Activated T-helper 1 cell treated with anti-CD3 and anti-CD28 coated beads, Interleukin-12 subunit alpha, Interleukin-12 subunit beta, Interleukin-2, Interleukin-4 antibody, amounts not matched to agents 30 ng/mL and 10 ng/mL and 1 ng/mL, durations not matched to agents 14 hours and 24 hours and 36 hours (primary cell): ENCODE measurements at regions not wholly inside any gene's neighbourhood (a gene's known extent, or its start where the extent isn't known, plus 50 kb on each side); places are given as distances from the start of the nearest gene placed in this dataset.
"Not testable (repeated sequence)": the region's sequence is repeated elsewhere in the genome, so short reads cannot be mapped to it uniquely, and the experiment has no call there.

Experiments
- DNase-seq: peaks from one replicate; pipeline ENCODE4 v3.0.0; 2021; ENCODE audit warnings: low spot score
- H3K27ac Mint-ChIP-seq: one replicate; pipeline ENCODE4 v1.8.0; 2021; ENCODE audit warnings: mild to moderate bottlenecking, mixed read lengths
- H3K27me3 Mint-ChIP-seq: one replicate; pipeline ENCODE4 v1.8.0; 2022; ENCODE audit warnings: mild to moderate bottlenecking, moderate library complexity, mixed read lengths; ENCODE audit not compliant: insufficient read depth
- H3K36me3 Mint-ChIP-seq: one replicate; pipeline ENCODE4 v1.8.0; 2021; ENCODE audit warnings: low read depth, mixed read lengths
- H3K4me1 Mint-ChIP-seq: one replicate; pipeline ENCODE4 v1.8.0; 2021; ENCODE audit warnings: low read depth, mixed read lengths
- H3K4me3 Mint-ChIP-seq: one replicate; pipeline ENCODE4 v1.8.0; 2021; ENCODE audit warnings: mild to moderate bottlenecking, moderate library complexity, mixed read lengths
- H3K9me3 Mint-ChIP-seq: one replicate; pipeline ENCODE4 v1.8.0; 2021; ENCODE audit warnings: mixed read lengths
- intact Hi-C: fragments of 100-400 bp; cut with micrococcal nuclease; formaldehyde crosslinking; loops from one replicate; pipeline ENCODE4 v1.15.1; 2024

DNA sequence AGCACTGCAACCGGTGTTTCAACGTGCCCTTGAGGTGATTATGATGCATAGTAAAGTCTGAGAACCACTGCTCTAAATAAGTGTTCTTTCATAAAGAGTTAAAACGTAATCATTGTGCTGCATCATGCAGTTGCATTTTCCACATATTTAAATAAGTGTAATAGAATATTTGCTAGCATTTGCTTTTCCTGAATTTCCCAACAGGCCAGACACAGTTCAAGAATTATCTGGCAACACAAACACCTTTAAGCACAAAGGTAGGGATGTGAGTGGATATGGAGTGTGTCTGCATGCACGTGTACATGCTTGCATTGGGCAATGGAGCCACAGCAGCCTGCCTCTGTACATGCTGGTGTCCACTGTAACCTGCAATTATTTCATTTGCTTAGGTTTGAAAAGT, 193.6 kb upstream of the PIK3R1 start:
- Mint-ChIP-seq H3K36me3 (no peaks in the 10 kb centered on the region), H3K4me1 (no peaks in the 10 kb centered on the region), H3K27me3 (no peaks in the 10 kb centered on the region), H3K9me3 (no peaks in the 10 kb centered on the region), H3K4me3 (no peak overlapping the region), H3K27ac (no peak overlapping the region)
- intact Hi-C loops, result no loop called here
- DNase-seq, result no peak

DNA sequence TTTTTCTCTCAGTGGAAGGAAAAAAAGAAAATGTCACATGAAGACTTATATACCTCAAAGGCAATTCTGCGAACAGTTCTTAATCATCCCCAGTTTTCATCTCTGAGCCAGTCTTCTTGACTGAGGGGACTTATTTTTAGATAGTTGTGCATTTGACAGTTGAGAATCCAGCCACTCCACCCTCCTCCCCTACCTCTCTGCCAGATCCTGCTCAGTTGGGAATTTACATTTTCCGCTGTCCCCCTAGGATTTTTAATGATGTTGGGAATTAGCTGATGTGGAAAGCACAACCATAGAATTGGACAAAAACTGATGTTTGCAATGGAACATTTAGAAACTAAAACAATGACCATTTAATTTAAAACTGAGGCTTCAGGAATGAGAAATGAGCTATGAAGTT, 194.3 kb upstream of the PIK3R1 start:
- Mint-ChIP-seq H3K9me3 (no peaks in the 10 kb centered on the region), H3K27me3 (no peaks in the 10 kb centered on the region), H3K4me1 (no peaks in the 10 kb centered on the region), H3K36me3 (no peaks in the 10 kb centered on the region), H3K4me3 (no peak overlapping the region), H3K27ac (no peak overlapping the region)
- intact Hi-C loops, result no loop called here
- no peak for DNase-seq

DNA sequence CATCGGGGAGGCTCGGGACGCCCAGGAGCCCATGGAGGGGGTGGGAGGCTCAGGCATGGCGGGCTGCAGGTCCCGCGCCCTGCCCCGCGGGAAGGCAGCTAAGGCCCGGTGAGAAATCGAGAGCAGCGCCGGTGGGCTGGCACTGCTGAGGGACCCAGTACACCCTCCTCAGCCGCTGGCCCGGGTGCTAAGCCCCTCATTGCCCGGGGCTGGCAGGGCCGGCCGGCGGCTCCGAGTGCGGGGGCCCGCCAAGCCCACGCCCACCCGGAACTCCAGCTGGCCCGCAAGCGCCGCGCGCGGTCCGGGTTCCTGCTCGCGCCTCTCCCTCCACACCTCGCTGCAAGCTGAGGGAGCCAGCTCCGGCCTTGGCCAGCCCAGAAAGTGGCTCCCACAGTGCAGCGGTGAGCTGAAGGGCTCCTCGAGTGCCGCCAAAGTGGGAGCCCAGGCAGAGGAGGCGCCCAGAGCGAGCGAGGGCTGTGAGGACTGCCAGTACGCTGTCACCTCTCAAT, 195.0 kb upstream of the PIK3R1 start:
- H3K4me1 Mint-ChIP-seq, H3K9me3 Mint-ChIP-seq, H3K27ac Mint-ChIP-seq, DNase-seq, H3K36me3 Mint-ChIP-seq, H3K27me3 Mint-ChIP-seq, H3K4me3 Mint-ChIP-seq, intact Hi-C loops: not testable (repeated sequence)

DNA sequence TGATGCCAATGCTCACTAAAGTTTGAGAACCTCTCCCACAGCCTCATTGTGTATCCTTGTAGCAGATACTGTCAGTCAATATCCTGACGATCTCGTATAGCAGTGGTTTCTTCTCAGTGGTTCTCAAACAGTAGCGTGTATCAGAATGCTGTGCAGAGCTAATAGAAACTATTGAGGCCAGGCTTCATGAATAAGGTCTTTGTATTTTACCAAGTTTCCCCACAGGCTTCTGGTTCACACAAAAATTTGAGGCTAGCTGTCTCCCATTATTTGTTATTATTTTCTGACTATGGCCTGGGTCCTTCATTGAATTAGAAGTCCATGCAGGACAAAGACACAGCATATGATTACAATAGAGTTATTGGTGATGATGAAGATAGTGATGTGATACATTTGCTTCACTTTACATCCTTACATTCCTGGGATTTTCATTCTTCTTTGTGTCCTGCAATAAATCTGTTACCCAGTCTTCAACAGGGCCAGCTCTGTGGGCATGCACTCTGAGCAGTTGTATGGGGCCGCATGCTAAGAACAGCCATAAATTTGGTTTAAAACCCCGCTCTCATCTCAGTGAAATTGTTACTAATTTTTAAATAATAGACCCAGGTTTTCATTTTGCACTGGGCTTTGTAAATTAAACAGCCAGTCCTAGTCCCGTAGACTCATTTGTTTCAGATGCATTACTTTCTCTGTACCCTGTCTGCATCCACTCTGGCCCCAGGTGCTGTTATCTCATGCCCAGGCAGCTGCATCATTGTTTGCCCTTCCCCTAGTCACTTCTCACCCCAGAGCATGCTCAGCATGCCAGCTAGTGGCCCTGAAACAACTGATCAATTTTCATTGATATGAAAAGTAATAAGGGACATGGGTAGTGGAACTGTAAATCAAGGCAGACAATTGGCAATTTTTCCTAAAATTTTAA, 199.9 kb upstream of the PIK3R1 start:
- no peaks in the 10 kb centered on the region for H3K27me3 Mint-ChIP-seq
- intact Hi-C loops, result no loop called here
- H3K4me1 Mint-ChIP-seq, result no peaks in the 10 kb centered on the region
- no peaks in the 10 kb centered on the region for H3K9me3 Mint-ChIP-seq
- DNase-seq, result no peak
- H3K4me3 Mint-ChIP-seq, result no peak overlapping the region
- H3K27ac Mint-ChIP-seq, result no peak overlapping the region
- no peaks in the 10 kb centered on the region for H3K36me3 Mint-ChIP-seq

DNA sequence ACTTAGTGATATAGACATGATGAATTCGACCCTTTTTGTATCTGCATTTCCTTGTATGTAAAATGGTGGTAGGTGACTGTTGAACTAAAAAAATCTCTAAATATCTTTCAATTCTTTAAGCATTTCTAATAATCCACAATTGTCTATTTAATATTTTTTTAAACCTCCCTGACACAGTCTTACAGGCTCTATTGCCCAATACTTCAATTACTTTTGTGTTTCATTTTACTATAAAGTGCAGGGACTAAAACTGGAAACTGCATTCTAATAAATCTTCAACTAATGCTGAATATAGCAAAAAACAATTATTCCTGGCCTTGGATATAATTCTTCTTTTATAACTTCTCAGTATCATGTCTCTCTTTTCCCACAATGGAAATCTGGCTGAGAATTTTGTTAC, 202.7 kb upstream of the PIK3R1 start:
- no peaks in the 10 kb centered on the region for H3K27me3 Mint-ChIP-seq
- H3K9me3 Mint-ChIP-seq, result no peaks in the 10 kb centered on the region
- no peaks in the 10 kb centered on the region for H3K4me1 Mint-ChIP-seq
- intact Hi-C loops, result no loop called here
- no peak overlapping the region for H3K27ac Mint-ChIP-seq
- DNase-seq, result no peak
- H3K36me3 Mint-ChIP-seq, result no peaks in the 10 kb centered on the region
- H3K4me3 Mint-ChIP-seq, result no peak overlapping the region

DNA sequence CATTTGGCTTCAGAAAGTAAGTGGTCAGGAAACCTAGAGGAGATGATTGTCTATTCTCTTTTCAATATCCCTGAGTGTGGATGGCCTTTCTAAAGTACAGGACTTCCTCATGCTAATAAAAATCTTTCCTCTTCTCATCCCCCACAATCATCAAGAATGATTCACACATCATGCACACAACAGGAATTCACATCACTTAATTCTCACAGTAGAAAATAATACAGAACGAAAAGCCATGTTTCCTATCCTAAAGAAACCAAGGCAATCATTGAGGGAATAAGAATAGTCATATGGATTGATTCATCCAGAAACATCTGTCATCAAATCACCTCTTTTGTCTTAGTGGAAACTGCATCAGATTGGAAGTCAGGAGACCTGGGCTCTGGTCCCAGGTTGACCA, 203.1 kb upstream of the PIK3R1 start:
- Mint-ChIP-seq H3K27ac (no peak overlapping the region), H3K36me3 (no peaks in the 10 kb centered on the region), H3K4me1 (no peaks in the 10 kb centered on the region), H3K9me3 (no peaks in the 10 kb centered on the region), H3K4me3 (no peak overlapping the region), H3K27me3 (no peaks in the 10 kb centered on the region)
- intact Hi-C loops, result no loop called here
- DNase-seq, result no peak

DNA sequence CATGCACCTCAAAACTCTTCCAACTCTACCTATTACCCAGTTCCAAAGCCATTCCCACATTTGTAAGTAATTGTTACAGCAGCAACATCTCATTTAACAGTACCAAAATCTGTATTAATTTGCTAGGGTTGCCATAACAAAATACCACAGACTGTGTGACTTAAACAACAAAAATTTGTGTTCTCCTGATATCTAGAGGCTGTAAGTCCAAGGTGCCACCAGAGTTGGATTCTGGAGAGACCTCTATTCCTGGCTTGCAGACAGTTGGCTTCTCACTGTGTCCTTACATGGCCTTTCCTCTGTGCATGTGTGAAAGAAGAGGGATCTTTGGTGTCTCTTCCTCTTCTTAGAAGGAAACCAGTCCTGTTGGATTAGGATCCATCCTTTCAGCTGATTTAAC, 203.8 kb upstream of the PIK3R1 start:
- no peak overlapping the region for H3K4me3 Mint-ChIP-seq
- H3K27ac Mint-ChIP-seq, result no peak overlapping the region
- no peaks in the 10 kb centered on the region for H3K36me3 Mint-ChIP-seq
- no peaks in the 10 kb centered on the region for H3K9me3 Mint-ChIP-seq
- H3K4me1 Mint-ChIP-seq, result no peaks in the 10 kb centered on the region
- no peaks in the 10 kb centered on the region for H3K27me3 Mint-ChIP-seq
- no peak for DNase-seq
- intact Hi-C loops, result no loop called here

DNA sequence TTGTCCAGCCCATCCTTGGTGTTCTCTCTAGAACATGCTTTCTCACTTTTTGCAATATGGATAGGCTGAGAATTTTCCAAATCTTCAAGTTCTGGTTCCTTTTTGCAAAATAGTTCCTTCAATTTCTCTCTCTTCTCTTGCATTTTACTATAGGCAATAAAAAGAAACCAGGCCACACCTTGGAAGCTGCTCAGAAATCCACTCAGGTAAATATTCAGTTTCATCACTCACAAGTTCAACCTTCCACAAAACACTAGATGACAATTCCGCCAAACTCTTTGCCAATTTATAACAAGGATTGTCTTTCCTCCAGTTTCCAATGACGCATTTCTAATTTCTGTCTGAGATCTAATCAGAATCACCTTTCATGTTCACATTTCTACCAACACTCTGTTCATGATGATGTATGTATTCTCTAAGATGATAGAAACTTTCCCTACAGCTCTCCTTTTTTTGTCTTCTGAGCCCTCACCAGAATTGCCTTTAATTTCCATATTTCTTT, 204.2 kb upstream of the PIK3R1 start:
- H3K4me3 Mint-ChIP-seq, result no peak overlapping the region
- no peaks in the 10 kb centered on the region for H3K36me3 Mint-ChIP-seq
- DNase-seq, result no peak
- no peaks in the 10 kb centered on the region for H3K4me1 Mint-ChIP-seq
- H3K9me3 Mint-ChIP-seq, result no peaks in the 10 kb centered on the region
- H3K27ac Mint-ChIP-seq, result no peak overlapping the region
- no peaks in the 10 kb centered on the region for H3K27me3 Mint-ChIP-seq
- intact Hi-C loops, result no loop called here

DNA sequence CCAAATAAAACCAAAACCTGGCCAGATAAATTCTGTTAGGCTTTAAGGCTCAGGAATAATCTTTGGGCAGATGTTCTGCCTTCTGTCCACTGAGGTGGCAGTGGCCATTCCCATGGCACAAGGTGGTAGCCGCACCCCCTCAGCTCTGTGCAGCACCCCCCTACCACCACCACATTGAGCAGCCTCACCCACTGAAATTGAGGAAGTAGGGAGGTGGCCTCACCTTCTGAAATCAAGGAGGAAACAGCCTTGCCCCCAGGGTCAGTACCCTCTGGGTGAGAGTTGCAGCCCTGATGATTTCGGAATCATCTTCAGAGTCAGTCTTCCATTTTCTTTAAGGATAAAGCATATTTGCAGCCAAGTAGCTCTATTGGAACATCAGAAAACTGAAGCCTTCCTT, 204.8 kb upstream of the PIK3R1 start:
- H3K27ac Mint-ChIP-seq, result no peak overlapping the region
- H3K36me3 Mint-ChIP-seq, result no peaks in the 10 kb centered on the region
- no peaks in the 10 kb centered on the region for H3K27me3 Mint-ChIP-seq
- intact Hi-C loops, result no loop called here
- no peak for DNase-seq
- no peak overlapping the region for H3K4me3 Mint-ChIP-seq
- H3K4me1 Mint-ChIP-seq, result no peaks in the 10 kb centered on the region
- no peaks in the 10 kb centered on the region for H3K9me3 Mint-ChIP-seq

DNA sequence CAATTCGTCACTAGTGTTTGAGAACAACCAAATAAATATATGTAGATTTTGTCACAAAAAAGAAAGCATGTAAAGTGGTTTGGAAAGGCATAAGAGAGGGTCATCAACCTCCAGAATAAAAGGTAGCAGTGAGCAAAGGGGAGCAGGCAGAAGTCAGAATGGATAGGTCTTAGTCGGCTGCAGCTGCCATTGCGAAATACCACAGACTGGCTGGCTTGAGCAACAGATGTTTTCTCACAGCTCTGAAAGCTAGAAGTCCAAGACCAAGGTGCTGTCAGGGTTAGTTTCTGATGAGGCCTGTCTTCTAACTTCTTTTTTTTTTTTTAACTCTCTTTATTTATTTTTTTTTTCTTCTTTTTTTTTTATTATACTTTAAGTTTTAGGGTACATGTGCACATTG, 208.1 kb upstream of the PIK3R1 start:
- no peaks in the 10 kb centered on the region for H3K27me3 Mint-ChIP-seq
- DNase-seq, result no peak
- no peaks in the 10 kb centered on the region for H3K36me3 Mint-ChIP-seq
- no peak overlapping the region for H3K4me3 Mint-ChIP-seq
- H3K9me3 Mint-ChIP-seq, result no peaks in the 10 kb centered on the region
- no peak overlapping the region for H3K27ac Mint-ChIP-seq
- intact Hi-C loops, result no loop called here
- H3K4me1 Mint-ChIP-seq, result no peaks in the 10 kb centered on the region

DNA sequence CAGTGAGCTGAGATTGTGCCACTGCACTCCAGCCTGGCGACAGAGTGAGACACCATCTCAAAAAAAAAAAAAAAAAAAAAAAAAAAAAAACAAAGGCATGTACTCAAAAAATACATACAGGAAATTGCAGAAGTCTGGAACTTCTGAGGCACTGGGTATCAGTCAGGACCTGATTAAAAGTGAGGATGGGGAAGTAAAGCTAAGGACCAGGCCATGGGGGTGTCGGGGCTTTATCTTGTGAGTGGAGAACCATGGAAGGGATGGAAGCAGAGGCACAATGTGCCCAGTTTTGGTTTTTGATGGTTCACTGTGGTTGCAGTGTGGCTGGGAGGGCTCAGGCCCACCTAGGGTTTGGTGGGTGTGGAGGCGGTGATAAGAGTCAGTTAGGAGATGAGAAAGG, 212.7 kb upstream of the PIK3R1 start:
- intact Hi-C loops, result no loop called here
- H3K4me3 Mint-ChIP-seq, result no peak overlapping the region
- no peak overlapping the region for H3K27ac Mint-ChIP-seq
- no peaks in the 10 kb centered on the region for H3K4me1 Mint-ChIP-seq
- no peaks in the 10 kb centered on the region for H3K36me3 Mint-ChIP-seq
- DNase-seq, result no peak
- H3K27me3 Mint-ChIP-seq, result no peaks in the 10 kb centered on the region
- H3K9me3 Mint-ChIP-seq, result no peaks in the 10 kb centered on the region

DNA sequence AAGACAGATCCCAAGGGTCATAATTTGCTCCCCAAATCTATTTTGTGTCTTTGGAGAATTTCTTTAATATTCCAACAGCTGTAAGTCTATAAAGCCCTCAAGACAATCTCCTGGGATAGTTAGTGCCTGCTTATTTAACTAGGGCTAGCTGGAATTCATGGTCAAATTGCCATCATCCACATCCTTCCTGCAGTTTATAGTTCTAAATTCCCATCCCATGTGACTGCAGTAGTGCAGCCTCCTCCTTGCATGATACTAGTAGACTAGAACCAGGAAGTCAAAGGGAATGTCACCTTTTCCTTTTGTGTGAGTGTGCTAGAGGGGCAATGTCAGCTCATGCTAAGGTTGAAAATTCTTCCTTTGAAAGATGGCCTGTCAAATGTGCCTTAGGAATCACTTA, 214.8 kb upstream of the PIK3R1 start:
- H3K27ac Mint-ChIP-seq, result no peak overlapping the region
- no peak for DNase-seq
- H3K9me3 Mint-ChIP-seq, result no peaks in the 10 kb centered on the region
- no peak overlapping the region for H3K4me3 Mint-ChIP-seq
- H3K27me3 Mint-ChIP-seq, result no peaks in the 10 kb centered on the region
- no peaks in the 10 kb centered on the region for H3K4me1 Mint-ChIP-seq
- H3K36me3 Mint-ChIP-seq, result no peaks in the 10 kb centered on the region
- intact Hi-C loops, result no loop called here

DNA sequence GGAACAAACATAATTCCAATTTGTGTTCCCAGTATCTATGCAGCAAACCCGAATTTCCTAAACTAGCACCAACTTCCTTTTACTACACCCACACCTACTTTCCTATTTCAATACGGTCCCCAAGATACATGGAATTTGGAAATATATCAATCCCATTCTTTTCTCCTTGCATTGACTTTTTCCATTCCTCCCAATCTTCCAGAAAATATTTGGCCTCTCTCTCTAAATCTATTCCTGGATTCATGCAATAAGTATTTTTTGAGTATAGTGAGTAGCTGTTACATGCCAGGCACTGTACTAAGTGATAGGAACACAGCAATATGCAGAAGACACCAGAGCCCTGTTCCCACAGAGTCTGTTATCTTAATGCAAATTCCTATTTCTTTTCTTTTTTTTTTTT, 216.2 kb upstream of the PIK3R1 start:
- Mint-ChIP-seq H3K4me3 (no peak overlapping the region), H3K4me1 (no peaks in the 10 kb centered on the region), H3K27ac (no peak overlapping the region), H3K36me3 (no peaks in the 10 kb centered on the region), H3K27me3 (peaks cover 2% of the 10 kb centered on the region), H3K9me3 (no peaks in the 10 kb centered on the region)
- intact Hi-C loops, result no loop called here
- no peak for DNase-seq
